ENCODE measurements at regions not wholly inside any gene's neighbourhood (a gene's known extent, or its start where the extent isn't known, plus 50 kb on each side); places are given as distances from the start of the nearest gene placed in this dataset.
A peak's percentile ranks its signal among the peaks of the same experiment; 100 is the strongest.

DNA sequence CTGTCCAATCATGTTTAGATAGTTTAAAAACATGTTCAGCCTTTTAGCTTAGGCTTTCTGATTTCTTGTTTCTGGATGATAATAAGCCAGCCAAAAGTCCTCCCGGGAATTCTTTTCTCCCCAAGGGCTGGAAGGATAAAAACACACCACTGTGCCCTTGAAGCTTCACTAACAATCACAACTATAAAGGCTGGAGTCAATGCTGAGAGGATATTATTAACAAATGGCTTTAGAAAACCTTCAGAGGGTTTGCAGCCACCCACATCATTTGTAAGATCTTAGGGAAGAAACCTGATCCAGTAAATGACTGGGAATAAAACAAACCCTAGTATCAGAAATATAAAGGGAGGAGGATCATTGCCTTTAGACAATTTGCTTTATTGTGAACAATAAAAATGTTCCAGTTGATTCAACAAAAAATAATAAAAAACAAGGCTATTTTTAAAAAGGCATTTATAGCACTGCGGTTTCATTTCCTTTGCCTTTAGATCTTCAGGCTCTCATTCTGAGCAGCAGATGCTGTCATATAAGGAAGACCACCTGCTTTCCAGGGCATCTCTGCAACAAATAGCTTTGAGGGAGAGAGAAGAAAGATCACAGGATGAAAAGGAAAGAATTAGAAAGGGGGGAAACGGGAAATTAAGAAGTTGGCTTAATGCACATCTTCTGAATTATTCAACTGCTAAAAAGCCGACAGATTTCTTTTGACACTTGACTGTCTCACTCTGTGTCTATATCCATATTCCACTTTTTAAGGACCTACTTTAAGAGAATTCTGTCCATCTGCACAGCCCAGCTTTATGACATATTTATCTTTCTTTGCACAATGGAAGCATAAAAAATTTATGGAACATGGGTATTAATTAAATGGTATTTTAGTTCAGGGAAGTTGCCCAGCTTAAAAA, 277.2 kb upstream of the SLC24A2 start:
- DNase-seq (ENCODE audit: low read depth): no peak
- TF ChIP-seq, protein P1, sequence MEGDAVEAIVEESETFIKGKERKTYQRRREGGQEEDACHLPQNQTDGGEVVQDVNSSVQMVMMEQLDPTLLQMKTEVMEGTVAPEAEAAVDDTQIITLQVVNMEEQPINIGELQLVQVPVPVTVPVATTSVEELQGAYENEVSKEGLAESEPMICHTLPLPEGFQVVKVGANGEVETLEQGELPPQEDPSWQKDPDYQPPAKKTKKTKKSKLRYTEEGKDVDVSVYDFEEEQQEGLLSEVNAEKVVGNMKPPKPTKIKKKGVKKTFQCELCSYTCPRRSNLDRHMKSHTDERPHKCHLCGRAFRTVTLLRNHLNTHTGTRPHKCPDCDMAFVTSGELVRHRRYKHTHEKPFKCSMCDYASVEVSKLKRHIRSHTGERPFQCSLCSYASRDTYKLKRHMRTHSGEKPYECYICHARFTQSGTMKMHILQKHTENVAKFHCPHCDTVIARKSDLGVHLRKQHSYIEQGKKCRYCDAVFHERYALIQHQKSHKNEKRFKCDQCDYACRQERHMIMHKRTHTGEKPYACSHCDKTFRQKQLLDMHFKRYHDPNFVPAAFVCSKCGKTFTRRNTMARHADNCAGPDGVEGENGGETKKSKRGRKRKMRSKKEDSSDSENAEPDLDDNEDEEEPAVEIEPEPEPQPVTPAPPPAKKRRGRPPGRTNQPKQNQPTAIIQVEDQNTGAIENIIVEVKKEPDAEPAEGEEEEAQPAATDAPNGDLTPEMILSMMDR (conservative IDR thresholded peaks at IDR 0.05; ENCODE audit: low read depth, low read length): no peak
- no peak overlapping the region for H3K4me3 ChIP-seq (ENCODE audit: low read depth, low read length)

DNA sequence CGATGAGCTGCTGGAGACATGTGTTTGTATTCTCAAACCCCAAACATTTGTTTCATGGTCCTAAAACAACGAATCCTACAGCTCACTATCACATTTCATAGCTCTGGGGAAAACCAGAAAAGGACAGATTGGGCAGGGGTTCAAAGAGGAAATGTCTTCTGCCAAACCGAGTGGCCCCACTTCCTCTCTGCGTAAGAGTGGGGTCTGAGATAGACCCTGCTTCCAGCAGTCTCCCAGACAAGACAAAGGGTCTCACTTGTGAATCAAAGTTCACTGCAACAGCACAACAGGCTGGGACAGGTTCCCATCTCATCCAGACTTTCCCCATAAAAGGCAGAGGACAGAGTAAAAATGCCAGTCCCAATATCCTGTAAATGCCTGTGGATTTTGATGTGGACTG, 276.2 kb upstream of the SLC24A2 start:
- TF ChIP-seq, protein P1 (conservative IDR thresholded peaks at IDR 0.05; ENCODE audit: low read depth, low read length): no peak
- H3K4me3 ChIP-seq (ENCODE audit: low read depth, low read length): no peak overlapping the region
- no peak for DNase-seq (ENCODE audit: low read depth)

DNA sequence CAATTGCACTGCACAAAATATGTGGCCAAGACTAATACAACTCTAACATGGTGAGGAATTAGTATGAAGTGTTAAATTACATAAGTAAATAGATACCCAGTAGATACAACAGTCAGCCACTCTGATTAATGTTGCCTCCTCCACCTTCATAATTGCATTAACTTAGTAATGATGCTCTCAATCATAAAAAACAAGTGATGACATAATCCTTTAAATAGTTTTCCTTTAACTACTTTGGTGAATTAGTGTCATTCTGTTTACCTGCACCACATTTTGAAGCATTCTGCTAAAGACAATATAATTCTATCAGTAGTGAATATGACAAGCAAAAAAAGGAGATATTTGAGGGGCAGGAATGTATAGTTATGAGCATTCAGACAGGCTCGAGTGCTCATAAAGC, 265.9 kb upstream of the SLC24A2 start:
- TF ChIP-seq, protein P1 (conservative IDR thresholded peaks at IDR 0.05; ENCODE audit: low read depth, low read length): no peak
- DNase-seq (ENCODE audit: low read depth): no peak
- no peak overlapping the region for H3K4me3 ChIP-seq (ENCODE audit: low read depth, low read length)

DNA sequence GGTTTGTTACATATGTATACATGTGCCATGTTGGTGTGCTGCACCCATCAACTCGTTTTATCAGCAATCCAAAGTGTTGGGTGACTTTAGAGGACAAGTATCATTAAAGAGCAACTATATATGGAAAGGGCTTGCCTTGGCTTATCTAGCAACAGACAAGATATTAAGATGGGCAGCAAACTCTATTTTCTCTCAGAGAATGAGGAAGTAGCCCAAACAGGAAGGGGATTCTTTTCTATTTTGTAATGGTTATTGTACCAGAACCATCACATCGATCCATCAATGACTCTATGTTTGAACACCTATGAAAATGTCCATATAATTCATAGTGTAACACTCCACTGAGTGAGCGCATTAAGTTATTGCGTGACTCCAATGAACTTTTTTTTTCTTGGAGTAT, 260.1 kb upstream of the SLC24A2 start:
- no peak for DNase-seq (ENCODE audit: low read depth)
- TF ChIP-seq, protein P1 (conservative IDR thresholded peaks at IDR 0.05; ENCODE audit: low read depth, low read length): no peak

DNA sequence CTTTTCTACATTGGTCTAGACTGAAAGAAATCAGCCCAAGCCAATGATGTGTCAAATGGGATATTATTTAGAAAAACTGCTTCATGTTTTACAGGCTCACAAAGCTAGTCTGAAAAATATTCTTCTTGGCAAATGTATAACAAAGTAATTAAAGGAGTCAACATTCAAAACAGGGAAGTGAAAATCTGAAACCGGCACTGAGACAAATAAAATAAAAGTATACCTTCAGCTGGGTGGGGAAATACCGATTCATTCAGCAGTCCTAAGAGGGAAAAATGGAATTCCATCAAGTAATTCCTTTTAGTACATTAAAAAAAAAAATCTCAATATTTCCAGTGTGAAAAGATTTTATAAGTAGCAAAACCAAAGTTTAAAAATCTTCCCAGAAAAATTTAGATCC, 259.6 kb upstream of the SLC24A2 start:
- no peak for DNase-seq (ENCODE audit: low read depth)
- H3K4me3 ChIP-seq (ENCODE audit: low read depth, low read length): no peak overlapping the region
- TF ChIP-seq, protein P1 (conservative IDR thresholded peaks at IDR 0.05; ENCODE audit: low read depth, low read length): no peak

More for the DNA sequence above, 260.1 kb upstream of the SLC24A2 start:
- H3K4me3 ChIP-seq (ENCODE audit: low read depth, low read length): no peak overlapping the region

DNA sequence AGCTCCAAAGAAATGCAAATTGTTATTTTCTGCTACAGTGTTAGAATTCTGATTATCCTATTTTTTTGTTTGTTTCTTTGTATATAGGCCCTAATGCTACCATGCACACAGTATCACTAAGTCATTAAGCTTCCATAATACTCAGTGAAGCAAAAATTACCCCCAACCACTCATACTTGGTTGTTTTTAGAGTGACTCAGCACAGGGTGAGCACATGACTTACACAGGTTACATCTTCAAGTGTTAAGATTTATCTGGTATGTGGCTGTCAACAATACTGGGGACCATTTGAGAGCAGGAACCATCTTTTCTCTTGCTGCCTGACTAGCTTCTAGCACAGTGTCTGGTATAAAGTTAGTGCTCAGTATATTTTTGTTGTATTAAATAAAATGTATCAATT, 255.8 kb upstream of the SLC24A2 start:
- no peak overlapping the region for H3K4me3 ChIP-seq (ENCODE audit: low read depth, low read length)
- TF ChIP-seq, protein P1 (conservative IDR thresholded peaks at IDR 0.05; ENCODE audit: low read depth, low read length): no peak
- DNase-seq (ENCODE audit: low read depth): peak; percentile 64

DNA sequence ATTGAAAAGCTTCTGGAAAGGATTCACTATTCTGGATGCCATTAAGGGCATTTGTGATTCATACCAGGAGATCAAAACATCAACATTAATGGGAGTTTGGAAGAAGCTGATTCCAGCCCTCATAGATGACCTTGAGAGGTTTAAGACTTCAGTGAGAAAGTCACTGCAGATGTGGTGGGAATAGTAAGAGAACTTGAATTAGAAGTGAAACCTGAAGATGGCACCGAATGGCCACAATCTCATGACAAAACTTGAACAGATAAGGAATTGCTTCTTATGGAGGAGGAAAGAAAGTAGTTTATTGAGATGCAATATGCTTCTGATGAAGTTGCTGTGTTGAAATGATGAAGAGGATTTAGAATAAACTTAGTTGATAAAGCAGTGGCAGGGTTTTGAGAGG, 254.6 kb upstream of the SLC24A2 start:
- no peak for DNase-seq (ENCODE audit: low read depth)
- TF ChIP-seq, protein P1 (conservative IDR thresholded peaks at IDR 0.05; ENCODE audit: low read depth, low read length): no peak
- no peak overlapping the region for H3K4me3 ChIP-seq (ENCODE audit: low read depth, low read length)
